GM21423 (cell line): ENCODE measurements at regions not wholly inside any gene's neighbourhood (a gene's known extent, or its start where the extent isn't known, plus 50 kb on each side); places are given as distances from the start of the nearest gene placed in this dataset.
"Not testable (repeated sequence)": the region's sequence is repeated elsewhere in the genome, so short reads cannot be mapped to it uniquely, and the experiment has no call there.

ENCODE experiments used
- ATAC-seq: cut with Tn5 transposase; IDR thresholded peaks from one replicate; pipeline ENCODE4 v1.9.1; 2021; ENCODE audit warnings: mild to moderate bottlenecking, moderate library complexity; ENCODE audit not compliant: unreplicated experiment

DNA sequence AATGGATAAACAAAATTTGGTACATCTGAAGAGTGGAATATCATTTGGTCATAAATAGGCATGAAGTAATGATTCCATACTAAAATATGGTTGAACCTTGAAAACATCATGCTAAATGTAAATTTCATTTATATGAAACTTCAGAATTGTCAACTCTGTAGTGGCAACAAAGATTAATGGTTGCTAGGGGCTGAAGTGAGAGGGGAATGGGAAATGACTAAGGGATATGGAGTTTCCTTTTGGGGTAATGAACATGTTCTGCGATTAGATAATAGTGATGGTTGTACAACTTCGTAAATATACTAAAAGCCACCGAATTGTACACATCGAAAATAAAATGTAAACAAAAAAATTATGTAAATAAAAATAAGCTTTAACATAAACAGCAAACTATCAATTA lies 384.1 kb upstream of the STEAP1 start:
- ATAC-seq = no peak

- ATAC-seq = no peak
Measured at GRCh38 chr7:89771003-89771636, 383.1 kb upstream of the STEAP1 start.

DNA sequence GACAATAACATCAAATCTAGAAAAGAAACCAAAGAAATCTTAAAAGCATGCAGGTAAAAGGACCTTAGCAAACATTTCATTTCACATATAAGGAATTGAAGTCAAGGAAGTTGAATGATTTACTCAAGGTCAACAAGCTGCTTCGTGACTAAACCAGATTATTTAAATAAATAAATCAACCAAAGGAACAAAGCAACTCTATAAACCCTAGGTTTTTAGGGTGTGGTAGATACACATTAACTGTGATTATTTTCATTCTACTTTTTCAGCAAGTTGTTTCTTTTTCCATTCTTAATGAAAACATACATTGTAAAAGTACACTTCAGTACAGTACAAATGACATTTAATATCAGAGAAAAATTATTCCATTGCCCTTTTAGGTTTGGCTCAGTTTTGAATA lies 382.0 kb upstream of the STEAP1 start:
- ATAC-seq = no peak

DNA sequence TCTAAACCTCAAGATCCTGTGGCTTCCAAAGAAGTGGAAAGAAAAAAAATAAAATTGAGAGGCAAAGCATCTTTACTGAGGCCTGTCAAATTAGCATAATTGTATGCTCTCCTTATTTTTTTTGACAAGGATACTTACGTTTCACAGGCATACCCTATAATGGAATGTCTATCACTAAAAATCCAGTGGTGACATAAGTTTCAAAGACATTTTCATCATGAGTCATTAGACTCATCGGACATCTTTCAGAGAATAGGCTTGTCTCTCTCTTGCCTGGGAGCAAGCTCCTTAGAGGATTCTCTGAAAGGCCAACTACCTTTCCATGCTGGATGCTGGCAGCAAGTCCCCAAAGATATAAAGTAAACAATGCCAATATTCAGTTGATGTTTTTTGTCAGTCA lies 380.7 kb upstream of the STEAP1 start:
- no peak for ATAC-seq

DNA sequence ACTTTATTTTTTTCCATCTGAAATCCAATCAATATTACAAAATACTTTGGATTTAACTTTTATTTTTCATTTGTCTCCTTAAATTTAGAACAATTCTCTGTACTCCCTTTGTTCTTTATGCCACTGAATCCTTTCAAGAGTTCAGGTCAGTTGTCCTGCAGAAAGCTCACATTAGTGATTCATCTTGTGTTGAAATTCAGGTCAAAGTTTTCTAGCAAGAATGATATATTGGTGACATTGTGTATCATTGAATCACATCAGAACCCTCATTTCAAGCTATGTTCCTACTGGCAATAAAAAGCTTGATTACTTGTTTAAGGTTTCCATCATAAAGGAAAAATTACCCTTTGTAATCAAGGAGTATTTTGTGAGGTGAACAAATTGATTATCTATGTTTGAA lies 378.8 kb upstream of the STEAP1 start:
- no peak for ATAC-seq

GRCh38 chr7:89776980-89777379 lies 377.3 kb upstream of the STEAP1 start:
- ATAC-seq = no peak

GRCh38 chr7:89777499-89777898 lies 376.8 kb upstream of the STEAP1 start:
- ATAC-seq = no peak

DNA sequence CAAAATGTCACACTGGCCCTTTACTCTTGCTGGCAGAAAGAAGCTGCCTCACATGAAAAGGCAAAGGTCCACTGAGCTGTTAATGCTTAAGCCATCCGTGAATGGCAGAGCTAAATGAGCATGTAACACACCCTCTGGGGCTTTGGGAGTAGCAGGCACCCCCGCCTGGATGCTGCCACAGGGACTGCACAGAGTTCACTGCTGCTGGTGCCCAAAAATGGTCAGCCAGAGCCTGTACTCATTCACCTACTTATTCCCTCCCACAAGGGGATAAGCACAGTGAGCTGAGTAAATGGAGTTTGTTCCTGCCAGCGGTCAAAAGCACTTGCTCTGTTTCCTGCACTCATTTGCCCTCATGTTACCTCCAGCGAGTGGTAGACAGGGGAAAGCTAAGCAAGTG lies 374.0 kb upstream of the STEAP1 start:
- ATAC-seq = no peak

DNA sequence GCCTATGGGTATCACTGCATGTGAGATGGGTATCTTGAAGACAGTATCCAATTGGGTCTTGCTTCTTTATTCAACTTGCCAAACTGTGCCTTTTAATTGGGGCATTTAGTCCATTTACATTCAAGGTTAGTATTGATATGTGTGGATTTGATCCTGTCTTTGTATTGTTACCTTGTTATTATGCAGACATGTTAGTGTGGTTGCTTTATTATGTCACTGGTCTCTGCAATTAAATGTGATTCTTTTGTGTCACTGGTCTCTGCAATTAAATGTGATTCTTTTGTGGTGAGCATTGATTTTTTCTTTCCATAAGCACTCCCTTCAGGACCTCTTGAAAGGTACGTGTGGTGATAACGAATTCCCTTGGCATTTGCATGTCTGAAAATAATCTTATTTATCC lies 357.8 kb upstream of the STEAP1 start:
- no peak for ATAC-seq

- ATAC-seq = no peak
Measured at GRCh38 chr7:89797965-89798598, 356.2 kb upstream of the STEAP1 start.

GRCh38 chr7:89798599-89798996 lies 355.7 kb upstream of the STEAP1 start:
- ATAC-seq = no peak

DNA sequence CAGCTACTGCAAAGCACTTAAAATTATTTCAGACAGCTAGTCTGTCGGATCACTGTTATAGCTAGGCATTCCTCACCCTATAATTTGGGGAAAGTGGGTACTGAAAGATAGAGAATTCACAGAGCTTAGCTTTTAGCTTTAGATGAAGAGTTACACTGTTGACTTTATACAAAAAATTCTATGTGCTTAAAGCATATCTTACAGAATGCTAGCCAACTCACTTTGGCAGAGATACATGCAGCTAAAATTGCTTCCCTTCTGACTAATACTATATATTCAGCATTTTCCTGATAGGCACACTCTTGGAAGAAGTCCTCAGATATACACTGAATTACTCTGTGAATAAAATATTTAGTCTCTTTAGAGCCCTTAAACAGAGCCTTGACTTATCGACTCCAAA lies 353.5 kb upstream of the STEAP1 start:
- no peak for ATAC-seq

DNA sequence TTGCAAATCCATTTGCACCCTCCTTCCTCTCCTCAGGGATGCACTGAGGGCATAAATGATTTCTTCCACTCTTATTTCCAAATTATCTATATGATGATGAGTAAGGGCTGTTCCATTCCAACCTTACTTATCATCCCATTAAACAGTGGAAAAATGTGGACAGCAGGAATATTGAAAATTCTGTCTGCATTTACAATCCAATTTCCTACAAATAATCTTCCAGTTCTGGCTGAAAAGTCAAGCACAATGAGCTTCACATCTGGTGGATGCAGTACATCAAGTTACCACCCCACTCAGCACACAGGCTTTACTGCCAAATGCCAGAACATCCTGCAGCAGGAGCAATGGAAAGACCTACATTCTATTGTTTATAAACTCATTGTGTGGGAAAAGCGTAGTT lies 345.0 kb upstream of the STEAP1 start:
- no peak for ATAC-seq

GRCh38 chr7:89813081-89813480 lies 341.2 kb upstream of the STEAP1 start:
- ATAC-seq = no peak

DNA sequence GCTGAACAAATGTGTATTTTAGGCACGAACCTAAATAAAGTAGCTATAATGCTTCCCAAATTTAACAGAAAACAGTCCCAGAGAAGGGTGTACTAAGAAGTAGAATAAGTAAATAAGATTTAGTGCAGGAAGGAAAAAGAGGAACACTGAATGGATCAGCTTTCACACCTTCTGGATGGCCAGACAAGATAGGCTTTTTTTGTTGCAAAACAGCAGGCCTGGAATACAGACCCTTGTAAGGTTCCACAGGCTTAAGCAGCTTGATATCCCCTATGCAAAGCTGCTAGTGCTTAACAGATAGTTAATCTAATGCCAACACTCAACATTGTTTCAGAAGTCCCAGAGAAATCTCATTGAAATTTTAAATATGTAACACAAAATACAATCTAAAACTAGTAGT lies 328.1 kb upstream of the STEAP1 start:
- no peak for ATAC-seq

DNA sequence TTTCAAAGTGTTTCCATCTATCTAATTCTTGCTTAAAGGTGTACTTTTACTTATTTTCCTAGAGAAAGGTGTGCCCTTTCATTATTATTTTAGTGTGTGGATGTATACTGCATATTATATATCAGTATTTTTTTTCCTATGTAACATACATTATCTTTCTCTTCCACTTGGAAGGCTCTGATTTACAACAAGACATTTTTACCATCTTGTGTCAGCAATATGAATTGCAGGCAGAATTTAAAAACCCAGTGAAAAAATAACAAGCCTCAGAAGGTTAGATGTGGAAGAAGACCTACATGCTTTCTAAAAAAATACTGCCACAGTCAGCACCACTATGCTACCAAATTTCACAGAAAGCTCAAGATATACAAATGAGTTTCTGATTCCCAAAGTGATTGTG lies 327.7 kb upstream of the STEAP1 start:
- no peak for ATAC-seq

DNA sequence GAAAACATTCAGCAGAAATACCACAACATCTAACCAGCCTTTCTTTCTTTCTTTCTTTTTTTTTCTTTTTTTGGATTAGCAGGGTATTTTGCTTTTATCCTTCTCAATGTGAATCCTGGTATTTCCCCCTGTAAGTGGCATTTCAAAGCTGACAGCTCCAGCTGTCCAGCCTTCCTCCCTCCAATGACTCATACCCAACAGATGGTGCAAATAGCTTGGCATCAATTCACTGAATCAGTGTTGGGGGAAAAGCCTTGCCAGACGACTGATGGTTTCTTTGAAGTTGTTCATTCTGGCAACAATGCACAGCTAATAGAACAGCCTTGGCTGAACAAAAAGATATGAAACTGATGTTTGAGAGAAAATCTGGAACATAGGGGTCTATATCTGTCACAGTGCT lies 316.8 kb upstream of the STEAP1 start:
- no peak for ATAC-seq

GRCh38 chr7:89839329-89839728 lies 314.9 kb upstream of the STEAP1 start:
- no peak for ATAC-seq

- ATAC-seq = no peak
Measured at GRCh38 chr7:89845952-89846351, 308.3 kb upstream of the STEAP1 start.

DNA sequence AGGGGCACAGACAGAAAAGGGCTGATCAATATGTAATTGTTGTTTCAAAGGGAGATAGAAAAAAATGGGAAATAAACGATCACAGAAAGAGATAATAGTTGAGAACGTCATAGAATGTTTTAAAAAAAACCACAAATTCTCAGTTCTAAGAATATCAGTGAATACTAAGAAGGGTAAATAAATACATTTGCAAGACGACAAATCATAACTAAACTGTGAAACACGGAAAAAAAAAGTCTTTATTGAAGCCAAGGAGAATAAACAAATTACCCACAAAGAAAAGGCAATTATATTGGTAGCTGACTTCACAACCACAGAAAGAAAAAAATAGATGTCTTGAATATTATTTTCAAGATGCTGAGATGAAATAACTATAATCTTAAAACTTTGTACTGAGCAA lies 305.2 kb upstream of the STEAP1 start:
- ATAC-seq = no peak

GRCh38 chr7:89857053-89857452 lies 297.2 kb upstream of the STEAP1 start:
- not testable (repeated sequence) for ATAC-seq

DNA sequence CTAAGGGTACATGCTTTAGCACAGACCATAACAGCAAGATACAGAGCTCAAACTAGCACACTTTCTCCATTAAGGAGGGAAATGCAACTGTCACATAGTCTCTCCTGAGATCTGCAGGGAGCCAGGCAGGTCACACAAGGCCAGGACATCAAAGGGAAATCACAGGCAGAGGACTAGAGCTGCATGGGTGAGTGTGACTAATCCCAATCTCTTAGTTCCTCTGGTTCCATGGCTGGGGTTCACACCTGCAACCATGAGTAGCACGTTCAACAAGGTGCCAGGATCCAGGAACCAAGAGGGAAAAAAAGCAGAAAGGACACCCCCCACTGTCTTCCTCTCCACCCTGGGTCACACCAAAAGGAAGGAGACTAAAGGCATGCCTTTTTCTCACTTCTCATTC lies 296.5 kb upstream of the STEAP1 start:
- ATAC-seq = no peak

DNA sequence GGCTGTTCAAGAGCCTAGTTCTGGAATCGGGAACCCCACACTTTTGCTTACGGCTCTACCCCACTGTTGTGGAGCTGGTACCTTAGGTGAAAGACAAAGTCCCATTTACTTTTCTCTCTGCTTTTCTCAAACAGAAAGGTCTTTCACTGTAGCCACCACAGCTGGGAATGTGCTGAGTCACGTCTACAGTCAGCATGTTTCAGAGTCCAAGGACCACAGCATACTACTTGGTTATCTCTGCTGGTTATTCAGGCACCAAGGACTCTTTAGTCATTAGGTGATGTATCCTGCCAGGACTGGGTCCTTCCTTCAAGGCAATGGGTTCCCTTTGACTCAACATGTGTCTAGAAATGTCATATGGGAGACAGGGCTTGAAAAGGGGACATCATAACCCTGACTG lies 266.8 kb upstream of the STEAP1 start:
- no peak for ATAC-seq
